HG03521 (cell line): ENCODE measurements at regions not wholly inside any gene's neighbourhood (a gene's known extent, or its start where the extent isn't known, plus 50 kb on each side); places are given as distances from the start of the nearest gene placed in this dataset.
A peak's percentile ranks its signal among the peaks of the same experiment; 100 is the strongest.
"Not testable (repeated sequence)": the region's sequence is repeated elsewhere in the genome, so short reads cannot be mapped to it uniquely, and the experiment has no call there.

ENCODE experiments used
- ATAC-seq: cut with Tn5 transposase; IDR thresholded peaks from one replicate; pipeline ENCODE4 v1.9.1; 2021; ENCODE audit warnings: mild to moderate bottlenecking, moderate library complexity; ENCODE audit not compliant: unreplicated experiment

GRCh38 chr4:82301390-82301789 lies 72.4 kb downstream of the HNRNPD start:
- not testable (repeated sequence) for ATAC-seq

DNA sequence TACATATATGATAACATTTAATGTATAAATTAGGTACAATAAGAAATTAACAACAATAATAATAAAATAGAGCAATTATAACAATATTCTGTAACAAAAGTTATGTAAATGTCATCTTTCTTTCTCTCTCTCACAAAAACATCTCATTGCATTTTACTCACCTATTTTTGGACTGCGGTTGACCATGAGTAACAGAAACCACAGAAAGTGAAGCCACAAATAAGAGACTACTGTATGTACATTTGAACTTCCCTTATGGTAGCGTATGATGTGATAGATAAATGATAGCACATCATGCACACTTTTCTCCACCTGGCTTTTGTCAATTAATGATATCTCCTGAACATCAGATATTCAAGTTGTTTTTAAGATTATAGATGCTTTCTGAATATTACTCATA lies 80.5 kb downstream of the HNRNPD start:
- ATAC-seq: peak; percentile 98

DNA sequence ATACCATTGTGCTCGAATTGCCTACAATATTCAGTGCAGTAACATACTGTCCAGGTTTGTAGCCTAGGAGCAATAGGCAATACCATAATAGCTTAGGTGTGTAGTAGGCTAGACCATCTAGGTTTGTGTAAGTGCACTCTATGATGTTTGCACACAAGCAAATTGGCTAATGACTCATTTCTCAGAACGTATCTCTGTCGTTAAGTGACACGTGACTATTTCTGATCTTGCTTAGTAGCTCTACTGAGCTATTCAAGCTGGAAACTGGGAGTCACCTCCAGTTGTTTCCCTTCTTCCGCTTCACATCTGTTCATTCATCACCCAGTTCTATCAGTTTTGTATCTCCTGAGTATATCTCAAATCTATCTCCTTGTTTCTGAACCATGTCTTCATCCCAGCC lies 86.1 kb downstream of the HNRNPD start:
- no peak for ATAC-seq

GRCh38 chr4:82284858-82285805 lies 88.7 kb downstream of the HNRNPD start:
- ATAC-seq: peak; percentile 100

DNA sequence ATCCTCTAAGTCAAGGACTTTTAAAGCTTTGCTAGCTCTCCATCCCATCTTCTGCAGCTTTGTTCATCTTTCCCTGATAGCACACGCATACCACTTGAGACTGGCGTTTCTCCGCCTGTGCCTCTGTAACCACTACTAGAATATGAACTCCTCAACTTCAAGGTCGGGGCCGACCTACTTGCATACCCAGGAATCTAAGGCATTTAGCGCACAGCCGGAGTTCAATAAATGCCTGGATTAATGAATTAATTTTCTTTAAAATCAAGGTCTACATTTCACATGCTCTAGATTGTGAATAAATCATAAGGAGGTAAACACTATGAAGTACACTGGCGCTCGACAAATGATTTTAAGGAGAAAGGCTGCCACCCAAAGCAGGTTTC lies 89.3 kb downstream of the HNRNPD start:
- ATAC-seq: no peak

DNA sequence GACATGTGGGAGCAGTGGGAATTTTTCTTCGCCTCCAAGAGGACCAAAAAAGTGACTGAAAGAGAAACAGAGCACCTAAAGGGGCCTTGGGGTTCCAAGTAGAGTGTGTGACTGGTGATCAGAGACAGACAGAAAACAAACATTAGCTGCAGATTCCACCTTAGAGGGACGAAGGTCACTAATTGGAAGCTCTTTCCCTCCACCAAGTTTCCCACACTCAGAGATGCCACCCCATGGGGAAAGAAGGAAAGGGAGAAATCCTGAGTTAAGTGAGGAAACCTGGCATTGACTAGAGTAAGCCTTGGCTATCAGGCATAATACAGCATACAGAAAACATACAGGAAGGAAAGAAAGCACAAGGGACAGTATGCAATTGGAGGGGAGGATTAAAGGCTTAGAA lies 90.9 kb downstream of the HNRNPD start:
- no peak for ATAC-seq

GRCh38 chr4:82279550-82279949 lies 94.2 kb downstream of the HNRNPD start:
- ATAC-seq: not testable (repeated sequence)

DNA sequence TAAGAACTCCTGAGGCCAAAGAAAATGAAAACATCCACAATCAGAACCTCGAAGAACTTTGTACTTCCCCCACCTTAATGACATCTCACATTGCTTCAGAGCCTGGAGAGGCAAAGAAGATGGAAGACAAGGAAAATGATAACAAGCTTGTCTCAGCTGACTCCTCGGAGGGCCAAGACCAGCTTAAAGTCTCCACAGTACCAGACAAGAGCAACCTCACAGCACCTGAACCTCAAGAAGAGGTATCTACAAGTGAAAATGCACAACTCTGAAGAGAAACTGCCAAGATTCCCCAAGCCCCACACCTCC lies 97.5 kb downstream of the HNRNPD start:
- ATAC-seq: no peak

DNA sequence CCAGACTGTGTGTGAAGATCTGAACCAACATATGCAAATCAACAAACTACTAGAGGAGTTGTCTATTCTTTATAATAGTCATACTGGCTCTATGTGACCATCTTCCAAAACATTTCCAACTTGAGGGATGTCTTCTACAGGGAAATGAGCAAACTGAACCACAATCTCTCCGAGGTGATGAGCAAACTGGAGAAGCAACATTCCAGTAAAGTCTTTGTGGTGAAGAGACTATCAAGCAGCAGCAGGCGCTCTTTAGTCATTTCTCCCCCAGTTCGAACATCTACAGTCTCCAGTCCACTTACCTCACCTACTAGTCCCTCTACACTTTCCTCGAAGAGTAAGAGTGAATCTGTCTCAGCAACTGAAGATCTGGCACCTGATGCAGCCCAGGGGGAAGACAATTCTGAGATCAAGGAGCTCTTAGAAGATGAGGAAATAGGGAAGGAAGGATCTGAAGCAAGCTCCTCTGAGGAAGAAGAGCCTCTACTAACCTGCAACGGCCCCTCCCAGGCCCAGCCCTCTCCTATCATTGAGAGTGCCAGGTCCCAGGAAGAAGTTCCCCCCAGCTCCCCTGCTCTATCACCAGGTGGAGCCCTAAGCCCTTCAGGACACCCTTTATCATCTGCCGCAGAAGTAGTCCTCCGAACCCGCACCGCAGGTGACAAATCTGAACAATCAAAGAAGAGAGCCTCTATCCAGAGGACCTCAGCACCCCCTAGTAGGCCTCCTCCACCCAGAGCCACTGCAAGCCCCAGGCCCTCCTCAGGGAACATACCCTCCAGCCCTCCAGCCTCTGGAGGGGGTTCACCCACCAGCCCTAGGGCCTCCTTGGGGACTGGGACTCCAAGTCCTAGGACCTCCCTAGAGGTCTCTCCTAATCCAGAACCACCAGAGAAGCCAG lies 98.1 kb downstream of the HNRNPD start:
- no peak for ATAC-seq

GRCh38 chr4:82274700-82275099 lies 99.1 kb downstream of the HNRNPD start:
- ATAC-seq: not testable (repeated sequence)

DNA sequence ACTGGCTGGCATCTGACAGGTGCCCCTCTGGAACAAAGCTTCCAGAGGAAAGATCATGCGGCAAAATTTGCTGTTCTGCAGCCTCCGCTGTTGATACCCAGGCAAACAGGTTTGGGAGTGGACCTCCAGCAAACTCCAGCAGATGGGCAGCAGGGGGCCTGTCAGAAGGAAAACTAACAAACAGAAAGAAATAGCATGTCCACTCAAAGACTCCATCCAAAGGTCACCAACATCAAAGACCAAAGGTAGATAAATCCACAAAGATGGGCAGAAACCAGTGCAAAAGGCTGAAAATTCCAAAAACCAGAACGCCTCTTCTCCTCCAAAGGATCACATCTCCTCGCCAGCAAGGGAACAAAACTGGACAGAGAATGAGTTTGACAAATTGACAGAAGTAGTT lies 101.3 kb downstream of the HNRNPD start:
- not testable (repeated sequence) for ATAC-seq

- ATAC-seq: not testable (repeated sequence)
Observed at GRCh38 chr4:82271915-82272480, 101.8 kb downstream of the HNRNPD start.

DNA sequence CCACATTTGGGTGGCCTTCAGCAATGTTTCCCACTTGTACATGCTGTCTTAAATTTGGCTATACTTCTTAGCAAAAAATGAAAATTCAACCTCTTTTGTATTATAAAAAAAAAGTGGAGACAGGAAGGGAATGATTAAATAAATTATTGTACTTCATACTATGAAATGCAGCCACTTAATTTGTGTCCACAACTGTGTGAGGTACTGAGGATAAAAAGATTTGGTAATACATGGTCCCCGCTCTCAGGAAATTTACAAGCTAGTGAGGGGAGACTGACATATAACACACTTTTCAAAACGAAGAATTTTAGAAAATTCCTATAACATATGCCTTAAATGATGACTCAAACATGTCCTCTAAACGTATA lies 105.0 kb downstream of the HNRNPD start:
- ATAC-seq: no peak

DNA sequence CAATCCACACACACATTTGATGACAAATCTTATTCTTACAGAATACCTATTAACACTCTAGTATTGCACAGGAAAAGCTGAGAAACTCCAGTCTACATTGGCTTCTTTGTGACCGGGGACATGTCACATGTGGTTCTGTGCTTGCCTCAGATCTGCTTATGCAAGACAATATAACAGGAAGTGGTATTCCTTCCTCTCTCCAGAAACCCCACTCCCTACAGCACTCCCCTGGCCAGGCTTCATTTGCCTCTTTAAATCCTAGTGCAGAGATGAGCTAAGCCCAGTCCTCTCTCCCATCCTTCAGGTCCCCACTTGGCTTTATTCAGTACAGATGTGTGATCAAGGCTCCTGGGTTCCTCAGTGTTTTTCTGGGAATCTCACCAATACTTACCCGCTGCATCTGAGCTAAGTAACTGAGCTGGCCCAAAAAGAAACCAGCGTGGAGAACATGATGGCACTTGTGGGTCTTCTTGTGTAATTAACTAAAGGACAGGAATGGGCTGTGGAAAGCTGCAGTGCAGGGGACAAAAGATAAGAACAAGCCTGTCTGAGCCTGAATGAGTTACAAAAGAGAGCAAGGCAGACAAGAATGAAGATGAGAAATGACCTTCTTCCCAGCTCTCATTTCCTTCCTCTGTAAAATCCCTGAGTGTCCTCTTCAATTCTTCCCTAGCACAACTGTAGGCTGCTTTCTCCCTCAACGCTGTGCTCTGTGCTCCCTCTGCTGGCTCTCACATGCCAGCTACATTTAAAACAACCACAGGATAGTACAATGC lies 105.6 kb downstream of the HNRNPD start:
- ATAC-seq: peak; percentile 80

DNA sequence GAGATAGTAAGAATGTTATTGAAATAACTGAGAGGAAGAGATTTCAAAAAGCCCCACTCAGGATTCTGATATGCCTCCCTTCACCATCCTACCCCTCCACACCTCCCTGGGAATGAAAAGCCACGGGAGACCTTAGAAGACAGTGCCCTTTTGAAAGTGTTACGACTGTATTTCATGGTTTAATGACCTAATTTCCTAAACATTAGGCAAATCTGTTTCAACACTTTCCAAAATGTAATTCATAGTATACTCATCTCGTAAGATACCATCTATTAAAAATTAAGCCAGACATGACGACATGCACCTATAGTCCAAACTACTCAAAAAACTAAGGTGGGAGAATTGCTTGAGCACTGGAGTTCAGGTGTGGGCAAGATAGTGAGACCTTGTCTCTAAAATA lies 106.3 kb downstream of the HNRNPD start:
- ATAC-seq: no peak

- no peak for ATAC-seq
Observed at GRCh38 chr4:82266345-82266744, 107.4 kb downstream of the HNRNPD start.

- ATAC-seq: no peak
Observed at GRCh38 chr4:82261084-82261483, 112.7 kb downstream of the HNRNPD start.

- no peak for ATAC-seq
Observed at GRCh38 chr4:82260632-82261031, 113.2 kb downstream of the HNRNPD start.

GRCh38 chr4:82256718-82257117 lies 117.1 kb downstream of the HNRNPD start:
- no peak for ATAC-seq

GRCh38 chr4:82255657-82256056 lies 118.1 kb downstream of the HNRNPD start:
- no peak for ATAC-seq
